GM03348 (cell line): ENCODE measurements at regions not wholly inside any gene's neighbourhood (a gene's known extent, or its start where the extent isn't known, plus 50 kb on each side); places are given as distances from the start of the nearest gene placed in this dataset.
"Not testable (repeated sequence)": the region's sequence is repeated elsewhere in the genome, so short reads cannot be mapped to it uniquely, and the experiment has no call there.

ENCODE experiments used
- DNase-seq: peaks from one replicate; pipeline ENCODE4 v3.0.0; 2012; ENCODE audit warnings: low spot score

DNA sequence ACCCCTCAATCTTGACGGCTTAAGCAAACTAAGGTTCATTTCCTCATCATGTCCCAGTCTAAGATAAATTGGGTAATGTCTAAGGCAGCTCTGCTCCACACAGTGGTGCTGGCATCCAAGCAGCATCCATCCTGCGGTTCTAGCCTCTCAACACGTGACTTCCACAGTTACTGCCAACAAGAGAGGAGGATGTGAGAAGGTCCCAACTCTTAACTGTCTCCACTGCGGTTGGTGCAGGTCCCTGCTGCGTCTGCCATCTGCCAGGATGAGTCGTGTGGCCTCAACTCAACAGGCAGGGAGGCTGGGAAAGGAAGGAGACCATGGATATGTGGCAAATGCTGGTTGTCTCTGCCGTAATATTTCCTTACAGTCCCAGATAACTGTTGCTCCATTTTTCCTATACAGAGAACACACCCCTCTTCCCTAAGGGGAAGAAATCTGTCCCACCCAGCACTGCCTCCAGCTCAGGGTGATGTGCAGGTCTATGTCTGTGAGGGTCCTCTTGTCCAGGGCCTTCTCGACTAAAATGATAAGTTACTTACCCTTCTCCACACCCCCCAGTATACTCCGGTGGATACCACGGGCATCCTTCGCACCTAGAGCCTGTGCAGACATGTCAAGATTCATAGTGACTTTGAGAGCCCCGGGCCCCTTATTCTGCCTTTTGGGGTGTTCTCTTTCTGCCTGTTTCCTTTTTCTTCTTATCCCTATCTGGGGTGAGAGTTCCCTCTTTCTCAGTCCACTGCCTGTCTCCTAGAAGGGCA lies 64.7 kb downstream of the KCNJ18 start:
- no peak for DNase-seq

DNA sequence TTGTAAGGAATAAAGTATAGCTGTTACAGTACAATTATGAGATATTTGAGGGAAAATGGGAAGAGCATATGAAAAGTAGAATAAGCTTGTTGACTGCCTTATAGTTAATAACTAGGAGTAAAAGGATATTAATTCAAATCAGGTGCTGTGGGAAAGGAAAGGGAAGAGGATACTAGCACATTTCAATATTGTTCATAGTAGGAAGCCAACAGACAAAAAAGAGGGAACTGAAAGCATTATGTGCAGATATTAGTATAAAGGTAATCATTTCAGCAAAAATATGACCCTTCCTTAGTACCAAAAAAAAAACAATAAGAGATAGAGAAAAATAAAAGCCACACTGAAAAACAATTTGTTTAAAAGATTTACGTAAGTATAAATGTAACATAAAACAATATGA lies 67.3 kb downstream of the KCNJ18 start:
- not testable (repeated sequence) for DNase-seq

DNA sequence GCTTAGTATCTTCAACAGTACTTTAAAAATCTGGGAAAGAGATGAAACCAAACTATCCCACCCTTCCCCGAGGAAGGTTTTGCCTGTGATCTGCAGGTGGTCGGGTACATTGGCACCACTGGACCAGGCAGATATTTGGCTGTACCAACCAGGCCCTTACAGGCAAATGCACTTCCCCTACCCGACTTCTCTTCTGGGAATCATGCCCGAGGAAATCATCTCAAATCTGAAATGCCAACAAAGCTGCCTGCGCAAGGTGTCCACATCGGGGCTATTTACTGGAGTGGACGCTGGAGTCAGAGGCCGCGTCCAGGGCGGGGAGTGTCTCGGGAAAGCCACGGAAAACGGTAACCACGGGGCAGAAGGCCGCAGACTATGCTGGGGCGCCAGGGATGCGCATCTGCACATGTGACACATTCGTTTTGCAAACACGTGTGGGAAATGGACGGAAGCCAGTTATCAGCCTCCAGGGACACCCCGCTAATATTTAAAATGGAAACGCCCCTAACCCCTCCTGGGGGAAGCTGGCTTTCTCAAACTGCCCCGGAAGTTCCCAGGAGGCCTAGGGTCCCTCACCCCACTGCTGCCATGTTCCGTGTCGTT lies 71.5 kb downstream of the KCNJ18 start:
- not testable (repeated sequence) for DNase-seq

DNA sequence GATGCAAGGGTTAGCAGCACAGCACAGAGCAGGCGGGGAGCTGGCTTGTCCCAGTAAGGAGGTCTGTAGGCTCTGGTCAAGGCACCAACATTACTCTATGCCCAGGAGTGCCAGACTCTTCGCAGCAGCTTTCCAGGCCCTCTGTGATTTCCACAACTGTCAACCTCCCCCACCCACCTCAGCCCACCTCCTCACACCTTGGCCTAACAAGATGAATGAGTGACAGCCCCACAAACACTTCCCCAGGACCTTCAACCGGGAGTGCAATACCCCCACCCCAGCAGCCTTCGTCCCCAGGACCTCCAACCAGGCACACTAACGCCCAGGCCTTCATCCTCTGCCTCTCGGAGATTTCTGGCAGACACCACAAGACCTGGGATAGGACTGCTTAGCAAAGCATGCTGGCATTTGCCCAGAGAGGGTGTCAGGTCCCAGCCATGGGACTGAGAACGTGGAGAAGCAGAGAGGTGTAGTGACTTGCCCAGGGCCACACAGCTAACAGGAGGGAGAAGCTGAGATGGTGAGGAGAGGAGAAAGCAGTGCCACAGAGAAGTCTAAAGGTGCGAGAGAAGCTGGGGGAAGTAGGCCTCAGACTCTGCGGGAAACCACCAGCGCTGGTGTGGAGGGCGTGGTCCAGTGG lies 73.4 kb downstream of the KCNJ18 start:
- not testable (repeated sequence) for DNase-seq

DNA sequence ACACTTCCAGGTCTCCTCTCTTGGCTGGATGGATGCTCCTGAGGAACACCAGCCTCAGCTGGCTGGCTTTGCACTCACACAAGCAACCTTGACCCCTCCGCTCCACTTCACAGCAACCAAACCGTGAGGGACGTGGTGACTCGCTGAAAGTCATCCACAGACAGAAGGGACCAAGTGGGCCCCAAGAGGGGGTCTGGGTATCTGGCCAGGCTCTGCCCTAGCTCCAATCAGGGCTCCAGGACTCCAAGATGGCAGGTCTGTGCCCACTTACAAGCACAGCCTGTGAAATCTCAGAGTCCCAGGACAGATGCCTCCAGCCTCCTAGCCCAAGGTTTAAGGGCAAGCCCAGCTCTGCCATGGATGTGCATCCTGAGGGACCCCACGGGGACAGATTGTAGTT lies 74.2 kb downstream of the KCNJ18 start:
- DNase-seq = not testable (repeated sequence)

DNA sequence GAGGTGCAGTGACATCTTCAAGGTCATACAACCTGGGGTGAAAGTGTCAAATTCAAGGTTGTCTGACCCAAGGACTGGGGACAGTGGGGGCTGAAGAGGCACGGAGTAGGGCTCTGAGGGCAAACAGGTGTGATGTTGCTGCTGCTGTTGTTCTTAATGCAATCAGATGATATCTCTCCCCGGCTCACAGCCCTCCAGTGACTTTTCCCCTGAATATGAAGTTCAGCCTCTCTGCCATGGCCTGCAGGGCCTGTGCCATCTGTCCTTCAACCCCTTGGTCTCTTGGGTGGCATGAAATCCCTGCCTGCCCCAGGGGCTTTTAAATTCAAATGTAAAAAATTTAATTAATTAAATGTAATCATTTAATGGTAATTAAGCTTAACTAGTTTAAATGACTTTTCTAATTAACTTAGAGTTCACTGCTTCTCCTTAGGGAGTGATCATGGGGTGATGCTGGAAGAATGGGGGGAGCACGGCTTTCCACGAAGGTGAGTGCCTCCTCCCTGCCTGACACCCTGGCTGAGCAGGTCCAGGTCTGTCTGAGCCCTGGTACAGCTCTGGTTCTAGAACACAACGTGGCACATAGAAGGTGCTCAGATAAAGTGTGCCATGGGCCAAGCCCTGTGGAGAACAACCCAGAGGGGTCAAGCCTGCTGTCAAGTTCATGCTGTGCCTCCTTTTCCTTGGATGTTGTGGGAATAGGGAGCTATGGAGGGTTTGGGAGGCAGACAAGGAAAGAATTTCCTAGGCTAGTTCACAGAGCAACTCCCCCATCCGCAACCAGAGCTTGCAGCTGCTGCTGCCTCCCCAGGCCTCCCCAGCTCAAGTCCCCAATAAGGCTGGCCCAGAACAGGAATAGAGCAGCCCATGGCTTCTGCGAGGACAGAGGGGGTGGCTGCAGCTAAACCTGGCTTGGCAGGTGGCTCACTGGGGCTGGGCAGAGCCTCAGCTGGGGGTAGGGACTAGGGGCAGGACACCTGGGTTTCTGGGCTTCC lies 75.1 kb downstream of the KCNJ18 start:
- DNase-seq = not testable (repeated sequence)

DNA sequence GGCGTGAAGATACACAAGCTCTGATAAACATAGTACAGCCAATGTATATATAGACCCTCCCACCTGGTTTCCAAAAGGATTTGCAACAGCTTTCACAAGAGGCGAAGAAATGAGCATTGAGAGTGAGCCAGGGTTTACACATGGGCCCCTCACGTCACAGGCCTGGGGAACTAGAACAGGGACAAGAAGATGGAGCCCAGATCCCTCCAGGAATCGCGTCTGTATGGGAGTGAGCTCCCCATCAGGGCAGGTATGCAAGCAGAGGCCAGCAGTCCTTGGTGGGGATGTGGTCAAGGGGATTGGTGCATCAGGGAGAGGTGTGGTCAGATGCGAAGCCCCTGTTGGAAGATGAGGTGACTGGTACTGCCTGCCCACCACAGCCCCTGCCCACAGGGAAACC lies 75.9 kb downstream of the KCNJ18 start:
- DNase-seq = not testable (repeated sequence)

DNA sequence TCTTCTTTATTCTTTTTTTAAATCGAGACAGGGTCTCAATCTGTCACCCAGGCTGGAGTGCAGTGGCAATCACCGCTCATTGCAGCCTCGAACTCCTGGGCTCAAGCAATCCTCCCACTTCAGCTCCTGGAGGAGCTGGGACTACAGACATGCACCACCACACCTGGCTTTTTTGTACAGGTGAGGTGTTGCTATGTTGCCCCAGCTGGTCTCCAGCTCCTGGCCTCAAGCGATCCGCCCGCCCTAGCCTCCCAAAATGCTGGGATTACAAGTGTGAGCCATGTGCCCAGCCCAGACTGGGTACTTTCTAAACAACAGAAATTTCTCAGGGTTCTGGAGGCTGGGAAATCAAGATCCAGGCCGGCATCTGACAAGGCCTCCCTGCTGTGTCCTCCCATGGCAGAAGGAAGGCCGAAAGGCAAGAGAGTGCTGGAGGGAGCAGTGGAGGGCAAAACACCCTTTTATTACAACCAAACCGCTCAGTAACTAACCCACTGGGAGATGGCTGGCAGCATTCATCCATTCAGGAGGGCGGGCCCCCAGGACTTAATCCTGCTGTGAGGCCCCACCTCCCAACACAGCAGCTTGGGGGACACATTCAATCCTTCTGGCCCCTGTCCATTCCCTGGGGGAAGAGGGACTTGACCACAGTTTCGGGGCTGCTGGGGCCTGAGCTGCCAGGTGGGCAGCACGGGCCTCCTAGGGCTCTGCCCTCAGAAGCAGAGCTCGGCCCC lies 76.6 kb downstream of the KCNJ18 start:
- DNase-seq = not testable (repeated sequence)

DNA sequence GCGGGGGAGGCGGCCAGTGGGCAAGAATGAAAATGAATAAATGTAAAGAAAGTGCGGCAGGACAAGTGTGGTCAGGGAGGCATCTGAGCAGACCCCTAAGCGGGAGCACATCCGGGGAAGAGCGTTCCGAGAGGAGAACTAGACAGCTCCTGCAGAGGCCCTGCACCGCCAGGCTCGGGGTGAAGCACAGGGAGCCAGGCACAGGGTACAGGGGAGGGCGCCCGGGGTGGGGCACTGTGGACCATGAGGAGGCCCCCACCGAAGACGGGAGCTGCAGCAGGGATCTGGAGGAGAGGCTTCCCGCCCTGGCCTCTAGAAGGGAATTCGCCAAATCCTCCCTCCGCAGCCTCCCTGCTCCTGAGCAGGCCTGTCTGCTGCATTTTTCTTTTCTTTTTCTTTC lies 77.5 kb downstream of the KCNJ18 start:
- not testable (repeated sequence) for DNase-seq

DNA sequence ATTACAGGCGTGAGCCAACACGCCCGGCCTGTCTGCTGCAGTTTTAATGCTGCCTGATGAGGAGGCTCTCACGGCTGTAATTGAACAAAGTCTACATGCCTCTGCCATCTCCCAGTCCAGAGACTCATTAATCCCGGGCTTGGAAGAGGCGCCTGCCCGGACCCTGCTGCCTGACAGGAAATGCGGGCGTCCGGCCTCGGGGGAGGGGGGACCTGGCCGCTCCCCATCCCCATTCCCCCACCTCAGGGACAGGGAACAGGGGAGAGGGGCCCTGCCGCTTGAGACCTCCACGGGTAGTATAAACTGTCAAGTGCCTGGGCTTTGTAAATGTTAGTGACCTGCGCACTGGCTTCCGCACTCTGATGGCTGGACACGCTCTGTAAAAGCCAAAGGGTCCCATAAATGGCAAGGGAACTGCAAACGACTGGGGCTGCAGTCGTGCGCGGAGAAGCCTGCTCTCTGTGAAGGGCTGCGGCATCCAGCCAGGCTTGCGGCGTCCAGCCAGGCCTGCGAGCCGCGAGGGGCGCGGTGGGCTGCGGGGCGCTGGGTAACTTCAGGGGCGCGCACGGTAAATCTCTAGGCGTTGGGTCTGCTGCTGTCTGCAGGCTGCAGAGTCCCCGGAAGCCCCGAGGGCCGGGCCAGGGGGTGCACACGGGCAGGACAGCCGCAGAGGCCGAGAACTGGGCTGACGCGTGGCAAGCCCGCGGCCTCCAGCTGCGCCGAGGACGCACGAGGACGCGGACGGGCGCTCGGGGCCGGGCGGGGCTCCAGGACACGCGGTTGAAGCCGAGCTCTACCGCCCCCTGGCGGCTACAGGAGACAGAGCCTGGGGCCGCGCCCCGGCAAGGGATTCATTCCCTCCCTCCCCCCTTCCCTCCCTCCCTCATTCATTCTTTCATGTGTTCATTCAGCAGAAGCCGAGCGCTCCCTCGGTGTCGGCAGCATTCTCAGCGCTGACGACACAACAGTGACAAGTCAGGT lies 78.4 kb downstream of the KCNJ18 start:
- not testable (repeated sequence) for DNase-seq

DNA sequence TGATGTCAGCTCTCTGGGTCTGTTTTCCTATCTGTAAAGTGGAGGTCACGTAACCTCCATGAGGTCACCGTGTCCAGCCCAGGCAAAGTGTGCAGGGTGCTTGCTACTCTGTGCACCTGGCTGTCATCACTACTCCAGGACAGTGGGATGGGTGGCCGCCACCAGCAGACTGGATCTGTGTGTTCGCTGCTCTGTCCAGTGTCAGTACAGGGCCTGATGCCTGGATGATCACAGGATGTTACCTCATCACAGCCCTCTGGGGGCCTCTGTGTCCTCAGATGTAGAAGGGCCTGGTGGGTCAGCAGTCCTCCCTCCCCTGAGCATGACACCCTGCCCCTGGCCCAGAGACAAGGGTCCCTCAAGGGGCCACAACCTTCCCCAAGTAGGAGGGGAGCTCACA lies 80.0 kb downstream of the KCNJ18 start:
- DNase-seq = no peak

DNA sequence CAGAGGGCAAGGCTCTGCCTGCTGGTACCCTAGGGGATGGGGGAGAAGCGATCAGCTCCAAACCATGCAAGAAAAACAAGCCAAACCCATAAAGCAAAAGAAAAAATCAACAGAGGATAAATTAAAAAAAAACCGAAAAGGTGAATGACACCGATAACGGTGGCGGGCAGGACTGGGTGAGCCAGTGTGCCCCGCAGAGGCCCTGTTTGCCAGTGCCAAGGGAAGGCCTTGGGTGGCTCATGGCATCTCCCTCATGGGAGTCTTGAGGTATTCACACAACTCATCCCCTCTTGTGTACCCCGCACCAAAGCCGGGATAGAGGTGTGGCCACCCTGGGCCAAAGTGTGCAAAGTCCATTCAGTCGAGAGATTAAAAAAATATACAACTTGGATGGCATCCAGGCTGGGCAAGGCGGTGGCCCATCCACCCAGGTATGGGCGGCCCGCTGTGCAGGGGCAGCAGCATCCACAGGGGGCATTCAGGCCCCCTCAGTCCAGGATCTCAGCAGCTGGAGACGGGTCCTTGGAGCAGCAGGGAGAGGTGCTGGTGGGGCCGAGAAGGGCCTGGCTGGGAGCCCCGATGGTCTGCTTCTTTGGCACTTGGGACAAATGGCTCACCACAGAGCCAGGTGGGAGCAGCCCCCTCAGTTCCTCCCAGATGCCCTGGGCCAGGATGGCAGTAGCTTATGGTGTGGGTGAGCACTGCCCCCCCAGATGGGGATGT lies 80.8 kb downstream of the KCNJ18 start:
- DNase-seq = not testable (repeated sequence)

DNA sequence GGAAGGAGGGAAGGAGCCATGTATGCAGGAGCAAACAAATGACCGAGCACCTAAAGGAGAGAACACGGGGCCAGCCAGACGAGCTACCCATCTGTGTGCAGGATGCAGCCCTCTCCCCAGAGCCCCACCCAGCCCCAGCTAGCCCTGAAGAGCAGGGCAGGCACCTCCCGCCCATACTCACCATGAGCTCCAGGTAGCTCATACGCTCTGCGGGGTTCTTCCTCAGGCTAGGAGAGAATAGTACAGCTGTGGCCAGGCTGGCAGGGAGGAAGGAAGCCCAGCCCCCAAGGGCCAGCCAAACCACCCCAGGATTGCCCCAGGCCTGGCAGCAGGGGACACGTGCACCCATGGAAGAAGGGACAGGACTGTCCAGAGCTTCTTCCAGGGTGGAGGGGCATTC lies 81.9 kb downstream of the KCNJ18 start:
- DNase-seq = no peak

DNA sequence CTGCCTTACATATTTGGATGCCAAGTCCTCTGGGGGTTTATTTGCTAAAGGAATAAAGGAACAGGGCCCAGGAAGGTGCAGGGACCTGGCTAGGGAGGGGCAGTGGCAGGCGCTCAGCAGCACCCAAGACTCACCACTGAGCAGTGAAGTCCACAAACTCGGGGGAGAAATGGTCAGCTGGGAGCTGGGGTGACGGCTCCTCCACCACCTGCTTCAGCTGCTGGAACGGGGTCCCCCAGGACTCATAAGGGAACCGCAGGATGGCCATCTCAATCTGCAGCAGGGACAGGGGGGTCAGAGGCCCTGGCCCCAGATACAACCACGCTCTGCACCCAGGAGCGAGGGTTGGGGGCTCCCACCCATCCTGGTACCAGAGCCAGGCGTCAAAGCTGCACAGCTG lies 83.2 kb downstream of the KCNJ18 start:
- DNase-seq = not testable (repeated sequence)

DNA sequence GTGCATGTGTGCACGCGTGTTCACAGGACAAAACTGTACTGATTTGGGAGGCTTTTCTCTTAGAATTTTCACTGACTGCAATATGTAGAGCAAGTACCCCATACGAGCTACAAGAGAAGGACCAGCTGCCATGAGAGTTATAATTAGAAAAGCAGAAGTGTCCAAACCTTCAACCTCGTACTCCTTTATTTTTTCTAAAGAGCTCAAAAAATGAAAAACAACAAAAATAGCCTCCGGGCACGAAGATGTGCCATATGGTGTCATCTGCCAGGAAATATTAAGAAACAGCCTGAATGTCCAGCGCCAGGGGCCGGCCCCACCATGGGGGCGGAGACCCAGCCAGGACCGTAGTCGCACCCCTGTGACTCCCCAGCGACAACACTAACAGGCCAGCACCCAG lies 84.6 kb downstream of the KCNJ18 start:
- DNase-seq = not testable (repeated sequence)

DNA sequence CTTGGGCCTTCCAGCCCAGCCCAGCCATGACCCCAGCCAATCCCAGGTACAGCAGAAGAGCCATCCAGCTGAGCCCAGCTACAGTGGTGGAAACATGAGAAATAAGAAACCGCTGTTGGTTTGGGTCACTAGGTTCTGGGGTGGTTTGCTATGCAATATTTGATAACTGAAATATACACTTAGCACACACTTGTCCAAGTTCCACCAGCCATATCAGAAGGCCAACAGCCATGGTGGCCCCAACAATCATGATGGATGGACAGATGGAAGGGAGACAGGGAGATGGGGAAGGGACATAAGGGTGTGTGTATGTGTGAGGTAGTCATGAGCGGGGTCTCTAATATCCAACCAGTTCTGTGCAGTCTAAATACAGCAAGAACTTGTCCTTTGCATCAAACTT lies 86.5 kb downstream of the KCNJ18 start:
- peak; percentile 0 for DNase-seq

DNA sequence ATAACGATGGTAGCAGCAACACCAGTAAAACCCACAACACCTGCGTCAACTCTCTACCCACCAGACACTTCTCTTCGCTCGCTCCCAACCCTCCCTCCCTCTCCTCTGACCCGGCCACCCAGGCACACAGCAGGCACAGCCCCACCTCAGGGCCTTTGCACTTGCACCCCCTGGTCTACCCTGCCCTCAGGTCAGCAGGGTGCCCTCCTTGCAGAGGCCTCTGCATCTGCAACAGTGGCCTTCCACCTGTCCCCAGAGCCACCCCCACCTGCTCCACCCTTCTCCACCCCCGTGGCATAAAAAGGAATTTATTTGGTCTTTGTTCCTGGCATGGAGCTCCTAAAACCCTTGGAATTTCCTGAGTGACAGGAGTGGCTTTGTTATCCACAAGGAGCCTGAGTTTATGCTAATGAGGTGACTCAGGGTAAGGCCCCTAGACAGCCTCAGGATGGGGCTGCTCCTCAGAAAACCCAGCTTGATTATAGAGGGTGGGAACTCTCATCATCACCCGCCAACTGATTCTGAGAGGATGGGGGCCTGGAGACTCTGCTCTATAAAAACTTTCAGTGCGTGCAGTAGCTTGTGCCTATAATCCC lies 88.1 kb downstream of the KCNJ18 start:
- DNase-seq = peak; percentile 0

DNA sequence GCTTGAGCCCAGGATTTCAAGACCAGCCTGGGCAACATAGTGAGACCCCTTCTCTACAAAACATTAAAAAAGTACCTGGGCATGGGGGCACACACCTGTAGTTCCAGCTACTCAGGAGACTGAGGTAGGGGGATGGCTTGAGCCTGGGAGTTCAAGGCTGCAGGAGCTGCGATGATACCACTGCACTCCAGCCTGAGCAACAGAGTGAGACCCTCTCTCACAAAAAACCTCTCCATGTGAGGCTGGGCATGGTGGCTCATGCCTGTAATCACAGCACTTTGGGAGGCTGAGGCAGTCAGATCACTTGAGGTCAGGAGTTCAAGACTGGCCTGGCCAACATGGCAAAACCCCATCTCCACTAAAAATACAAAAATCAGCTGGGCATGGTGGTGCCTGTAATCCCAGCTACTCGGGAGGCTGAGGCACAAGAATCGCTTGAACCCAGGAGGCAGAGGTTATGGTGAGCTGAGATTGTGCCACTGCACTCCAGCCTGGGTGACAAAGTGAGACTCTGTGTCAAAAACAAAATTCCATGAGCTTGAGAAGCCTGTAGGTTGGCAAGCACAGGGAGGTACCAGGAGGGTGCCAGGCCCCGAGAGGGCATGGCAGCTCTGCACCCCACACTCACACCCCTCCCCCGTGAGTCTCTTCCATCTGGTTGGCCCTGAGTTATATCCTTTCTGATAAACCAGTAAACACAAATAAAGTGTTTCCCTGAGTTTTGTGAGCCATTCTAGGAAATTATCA lies 88.8 kb downstream of the KCNJ18 start:
- DNase-seq = not testable (repeated sequence)
